ENCODE measurements at regions not wholly inside any gene's neighbourhood (a gene's known extent, or its start where the extent isn't known, plus 50 kb on each side); places are given as distances from the start of the nearest gene placed in this dataset.

DNA sequence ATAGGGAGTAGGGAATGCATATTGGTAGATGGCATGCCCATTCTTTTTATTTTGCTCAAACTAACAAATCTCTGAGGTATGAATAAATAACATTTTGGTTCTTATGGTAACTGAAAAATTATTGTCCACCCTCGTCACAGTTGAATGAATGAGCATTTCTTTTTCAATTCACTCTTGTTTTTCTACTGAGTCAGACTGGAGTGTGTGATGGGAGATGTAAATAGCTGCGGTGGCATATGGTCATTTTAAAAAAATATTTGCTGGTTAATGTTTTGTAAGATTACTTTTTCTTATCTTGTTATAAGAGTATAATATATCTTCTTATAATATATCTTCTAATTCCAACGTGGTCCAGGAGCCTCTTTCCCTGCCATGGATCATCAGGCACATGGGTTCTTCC, 586.5 kb downstream of the SLITRK5 start:
- H3K4me3 Mint-ChIP-seq, result no peak overlapping the region
- no peaks in the 10 kb centered on the region for H4K20me1 ChIP-seq (replicated peaks; ENCODE audit: insufficient read depth)
- H3K27ac Mint-ChIP-seq, result no peak overlapping the region
- DNase-seq (ENCODE audit: low spot score), result no peak
- no peaks in the 10 kb centered on the region; the same call in 1 of the 3 replicates for H3K4me1 Mint-ChIP-seq
- no peaks in the 10 kb centered on the region for H3K36me3 Mint-ChIP-seq (ENCODE audit: low read depth)
- H3K4me3 ChIP-seq, result no peak overlapping the region
- TF ChIP-seq, protein P1, sequence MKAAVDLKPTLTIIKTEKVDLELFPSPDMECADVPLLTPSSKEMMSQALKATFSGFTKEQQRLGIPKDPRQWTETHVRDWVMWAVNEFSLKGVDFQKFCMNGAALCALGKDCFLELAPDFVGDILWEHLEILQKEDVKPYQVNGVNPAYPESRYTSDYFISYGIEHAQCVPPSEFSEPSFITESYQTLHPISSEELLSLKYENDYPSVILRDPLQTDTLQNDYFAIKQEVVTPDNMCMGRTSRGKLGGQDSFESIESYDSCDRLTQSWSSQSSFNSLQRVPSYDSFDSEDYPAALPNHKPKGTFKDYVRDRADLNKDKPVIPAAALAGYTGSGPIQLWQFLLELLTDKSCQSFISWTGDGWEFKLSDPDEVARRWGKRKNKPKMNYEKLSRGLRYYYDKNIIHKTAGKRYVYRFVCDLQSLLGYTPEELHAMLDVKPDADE (IDR thresholded peaks at IDR 0.05), result no peak
- TF ChIP-seq EZH2 (IDR thresholded peaks at IDR 0.05; ENCODE audit: low read depth, unreplicated experiment) (no peak), CREB1 (CRISPR knock-in tag; IDR thresholded peaks at IDR 0.05; ENCODE audit: low read depth) (no peak), NANOG (IDR thresholded peaks at IDR 0.05; ENCODE audit: borderline replicate concordance) (no peak), ZNF114 (CRISPR knock-in tag; IDR thresholded peaks at IDR 0.05) (no peak), POLR2AphosphoS5 (IDR thresholded peaks at IDR 0.05; ENCODE audit: low read depth) (no peak), JUNB (IDR thresholded peaks at IDR 0.05; ENCODE audit: unreplicated experiment) (no peak), ZNF331 (CRISPR knock-in tag; IDR thresholded peaks at IDR 0.05; ENCODE audit: low read depth) (no peak), EZH2phosphoT487 (IDR thresholded peaks at IDR 0.05; ENCODE audit: unreplicated experiment) (no peak), STAT1 (IDR thresholded peaks at IDR 0.05; ENCODE audit: unreplicated experiment) (no peak)
- TF ChIP-seq, protein P2, sequence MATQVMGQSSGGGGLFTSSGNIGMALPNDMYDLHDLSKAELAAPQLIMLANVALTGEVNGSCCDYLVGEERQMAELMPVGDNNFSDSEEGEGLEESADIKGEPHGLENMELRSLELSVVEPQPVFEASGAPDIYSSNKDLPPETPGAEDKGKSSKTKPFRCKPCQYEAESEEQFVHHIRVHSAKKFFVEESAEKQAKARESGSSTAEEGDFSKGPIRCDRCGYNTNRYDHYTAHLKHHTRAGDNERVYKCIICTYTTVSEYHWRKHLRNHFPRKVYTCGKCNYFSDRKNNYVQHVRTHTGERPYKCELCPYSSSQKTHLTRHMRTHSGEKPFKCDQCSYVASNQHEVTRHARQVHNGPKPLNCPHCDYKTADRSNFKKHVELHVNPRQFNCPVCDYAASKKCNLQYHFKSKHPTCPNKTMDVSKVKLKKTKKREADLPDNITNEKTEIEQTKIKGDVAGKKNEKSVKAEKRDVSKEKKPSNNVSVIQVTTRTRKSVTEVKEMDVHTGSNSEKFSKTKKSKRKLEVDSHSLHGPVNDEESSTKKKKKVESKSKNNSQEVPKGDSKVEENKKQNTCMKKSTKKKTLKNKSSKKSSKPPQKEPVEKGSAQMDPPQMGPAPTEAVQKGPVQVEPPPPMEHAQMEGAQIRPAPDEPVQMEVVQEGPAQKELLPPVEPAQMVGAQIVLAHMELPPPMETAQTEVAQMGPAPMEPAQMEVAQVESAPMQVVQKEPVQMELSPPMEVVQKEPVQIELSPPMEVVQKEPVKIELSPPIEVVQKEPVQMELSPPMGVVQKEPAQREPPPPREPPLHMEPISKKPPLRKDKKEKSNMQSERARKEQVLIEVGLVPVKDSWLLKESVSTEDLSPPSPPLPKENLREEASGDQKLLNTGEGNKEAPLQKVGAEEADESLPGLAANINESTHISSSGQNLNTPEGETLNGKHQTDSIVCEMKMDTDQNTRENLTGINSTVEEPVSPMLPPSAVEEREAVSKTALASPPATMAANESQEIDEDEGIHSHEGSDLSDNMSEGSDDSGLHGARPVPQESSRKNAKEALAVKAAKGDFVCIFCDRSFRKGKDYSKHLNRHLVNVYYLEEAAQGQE (IDR thresholded peaks at IDR 0.05; ENCODE audit: unreplicated experiment), result no peak
- TF ChIP-seq, protein P3, sequence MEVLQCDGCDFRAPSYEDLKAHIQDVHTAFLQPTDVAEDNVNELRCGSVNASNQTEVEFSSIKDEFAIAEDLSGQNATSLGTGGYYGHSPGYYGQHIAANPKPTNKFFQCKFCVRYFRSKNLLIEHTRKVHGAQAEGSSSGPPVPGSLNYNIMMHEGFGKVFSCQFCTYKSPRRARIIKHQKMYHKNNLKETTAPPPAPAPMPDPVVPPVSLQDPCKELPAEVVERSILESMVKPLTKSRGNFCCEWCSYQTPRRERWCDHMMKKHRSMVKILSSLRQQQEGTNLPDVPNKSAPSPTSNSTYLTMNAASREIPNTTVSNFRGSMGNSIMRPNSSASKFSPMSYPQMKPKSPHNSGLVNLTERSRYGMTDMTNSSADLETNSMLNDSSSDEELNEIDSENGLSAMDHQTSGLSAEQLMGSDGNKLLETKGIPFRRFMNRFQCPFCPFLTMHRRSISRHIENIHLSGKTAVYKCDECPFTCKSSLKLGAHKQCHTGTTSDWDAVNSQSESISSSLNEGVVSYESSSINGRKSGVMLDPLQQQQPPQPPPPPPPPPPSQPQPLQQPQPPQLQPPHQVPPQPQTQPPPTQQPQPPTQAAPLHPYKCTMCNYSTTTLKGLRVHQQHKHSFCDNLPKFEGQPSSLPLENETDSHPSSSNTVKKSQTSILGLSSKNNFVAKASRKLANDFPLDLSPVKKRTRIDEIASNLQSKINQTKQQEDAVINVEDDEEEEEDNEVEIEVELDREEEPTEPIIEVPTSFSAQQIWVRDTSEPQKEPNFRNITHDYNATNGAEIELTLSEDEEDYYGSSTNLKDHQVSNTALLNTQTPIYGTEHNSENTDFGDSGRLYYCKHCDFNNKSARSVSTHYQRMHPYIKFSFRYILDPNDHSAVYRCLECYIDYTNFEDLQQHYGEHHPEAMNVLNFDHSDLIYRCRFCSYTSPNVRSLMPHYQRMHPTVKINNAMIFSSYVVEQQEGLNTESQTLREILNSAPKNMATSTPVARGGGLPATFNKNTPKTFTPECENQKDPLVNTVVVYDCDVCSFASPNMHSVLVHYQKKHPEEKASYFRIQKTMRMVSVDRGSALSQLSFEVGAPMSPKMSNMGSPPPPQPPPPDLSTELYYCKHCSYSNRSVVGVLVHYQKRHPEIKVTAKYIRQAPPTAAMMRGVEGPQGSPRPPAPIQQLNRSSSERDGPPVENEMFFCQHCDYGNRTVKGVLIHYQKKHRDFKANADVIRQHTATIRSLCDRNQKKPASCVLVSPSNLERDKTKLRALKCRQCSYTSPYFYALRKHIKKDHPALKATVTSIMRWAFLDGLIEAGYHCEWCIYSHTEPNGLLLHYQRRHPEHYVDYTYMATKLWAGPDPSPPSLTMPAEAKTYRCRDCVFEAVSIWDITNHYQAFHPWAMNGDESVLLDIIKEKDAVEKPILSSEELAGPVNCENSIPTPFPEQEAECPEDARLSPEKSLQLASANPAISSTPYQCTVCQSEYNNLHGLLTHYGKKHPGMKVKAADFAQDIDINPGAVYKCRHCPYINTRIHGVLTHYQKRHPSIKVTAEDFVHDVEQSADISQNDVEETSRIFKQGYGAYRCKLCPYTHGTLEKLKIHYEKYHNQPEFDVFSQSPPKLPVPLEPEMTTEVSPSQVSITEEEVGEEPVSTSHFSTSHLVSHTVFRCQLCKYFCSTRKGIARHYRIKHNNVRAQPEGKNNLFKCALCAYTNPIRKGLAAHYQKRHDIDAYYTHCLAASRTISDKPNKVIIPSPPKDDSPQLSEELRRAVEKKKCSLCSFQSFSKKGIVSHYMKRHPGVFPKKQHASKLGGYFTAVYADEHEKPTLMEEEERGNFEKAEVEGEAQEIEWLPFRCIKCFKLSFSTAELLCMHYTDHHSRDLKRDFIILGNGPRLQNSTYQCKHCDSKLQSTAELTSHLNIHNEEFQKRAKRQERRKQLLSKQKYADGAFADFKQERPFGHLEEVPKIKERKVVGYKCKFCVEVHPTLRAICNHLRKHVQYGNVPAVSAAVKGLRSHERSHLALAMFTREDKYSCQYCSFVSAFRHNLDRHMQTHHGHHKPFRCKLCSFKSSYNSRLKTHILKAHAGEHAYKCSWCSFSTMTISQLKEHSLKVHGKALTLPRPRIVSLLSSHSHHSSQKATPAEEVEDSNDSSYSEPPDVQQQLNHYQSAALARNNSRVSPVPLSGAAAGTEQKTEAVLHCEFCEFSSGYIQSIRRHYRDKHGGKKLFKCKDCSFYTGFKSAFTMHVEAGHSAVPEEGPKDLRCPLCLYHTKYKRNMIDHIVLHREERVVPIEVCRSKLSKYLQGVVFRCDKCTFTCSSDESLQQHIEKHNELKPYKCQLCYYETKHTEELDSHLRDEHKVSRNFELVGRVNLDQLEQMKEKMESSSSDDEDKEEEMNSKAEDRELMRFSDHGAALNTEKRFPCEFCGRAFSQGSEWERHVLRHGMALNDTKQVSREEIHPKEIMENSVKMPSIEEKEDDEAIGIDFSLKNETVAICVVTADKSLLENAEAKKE (CRISPR knock-in tag; IDR thresholded peaks at IDR 0.05), result no peak
- TF ChIP-seq, protein P4, sequence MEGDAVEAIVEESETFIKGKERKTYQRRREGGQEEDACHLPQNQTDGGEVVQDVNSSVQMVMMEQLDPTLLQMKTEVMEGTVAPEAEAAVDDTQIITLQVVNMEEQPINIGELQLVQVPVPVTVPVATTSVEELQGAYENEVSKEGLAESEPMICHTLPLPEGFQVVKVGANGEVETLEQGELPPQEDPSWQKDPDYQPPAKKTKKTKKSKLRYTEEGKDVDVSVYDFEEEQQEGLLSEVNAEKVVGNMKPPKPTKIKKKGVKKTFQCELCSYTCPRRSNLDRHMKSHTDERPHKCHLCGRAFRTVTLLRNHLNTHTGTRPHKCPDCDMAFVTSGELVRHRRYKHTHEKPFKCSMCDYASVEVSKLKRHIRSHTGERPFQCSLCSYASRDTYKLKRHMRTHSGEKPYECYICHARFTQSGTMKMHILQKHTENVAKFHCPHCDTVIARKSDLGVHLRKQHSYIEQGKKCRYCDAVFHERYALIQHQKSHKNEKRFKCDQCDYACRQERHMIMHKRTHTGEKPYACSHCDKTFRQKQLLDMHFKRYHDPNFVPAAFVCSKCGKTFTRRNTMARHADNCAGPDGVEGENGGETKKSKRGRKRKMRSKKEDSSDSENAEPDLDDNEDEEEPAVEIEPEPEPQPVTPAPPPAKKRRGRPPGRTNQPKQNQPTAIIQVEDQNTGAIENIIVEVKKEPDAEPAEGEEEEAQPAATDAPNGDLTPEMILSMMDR (conservative IDR thresholded peaks at IDR 0.05; ENCODE audit: low read depth in 2 of 2), result no peak
- no peak for ATAC-seq
- no peaks in the 10 kb centered on the region for H3K27me3 ChIP-seq (ENCODE audit: insufficient read depth)
- H3F3A ChIP-seq (replicated peaks; ENCODE audit: low read depth), result no peaks in the 10 kb centered on the region
- no peaks in the 10 kb centered on the region for H3K79me2 ChIP-seq (replicated peaks; ENCODE audit: insufficient read depth)
- no peaks in the 10 kb centered on the region for H3K27me3 Mint-ChIP-seq (ENCODE audit: insufficient read depth, low read depth, poor library complexity)
- no peaks in the 10 kb centered on the region for H3K4me1 ChIP-seq (ENCODE audit: insufficient read depth)
- no peak overlapping the region for H3K27ac ChIP-seq (ENCODE audit: low read depth)
- H3K9me3 Mint-ChIP-seq, result no peaks in the 10 kb centered on the region
- H3K9me2 ChIP-seq (ENCODE audit: insufficient read depth), result no peaks in the 10 kb centered on the region
- no peaks in the 10 kb centered on the region for H3K36me3 ChIP-seq (ENCODE audit: insufficient read depth)
- no peak overlapping the region for H2AFZ ChIP-seq
- H3K4me2 ChIP-seq, result no peak overlapping the region

All from GM23338 (cell line).